HG02759 (cell line): ENCODE measurements at regions not wholly inside any gene's neighbourhood (a gene's known extent, or its start where the extent isn't known, plus 50 kb on each side); places are given as distances from the start of the nearest gene placed in this dataset.
"Not testable (repeated sequence)": the region's sequence is repeated elsewhere in the genome, so short reads cannot be mapped to it uniquely, and the experiment has no call there.

Experiments used
- ATAC-seq: cut with Tn5 transposase; IDR thresholded peaks from one replicate; pipeline ENCODE4 v1.9.1; 2021; ENCODE audit warnings: mild to moderate bottlenecking, moderate library complexity; ENCODE audit not compliant: unreplicated experiment

DNA sequence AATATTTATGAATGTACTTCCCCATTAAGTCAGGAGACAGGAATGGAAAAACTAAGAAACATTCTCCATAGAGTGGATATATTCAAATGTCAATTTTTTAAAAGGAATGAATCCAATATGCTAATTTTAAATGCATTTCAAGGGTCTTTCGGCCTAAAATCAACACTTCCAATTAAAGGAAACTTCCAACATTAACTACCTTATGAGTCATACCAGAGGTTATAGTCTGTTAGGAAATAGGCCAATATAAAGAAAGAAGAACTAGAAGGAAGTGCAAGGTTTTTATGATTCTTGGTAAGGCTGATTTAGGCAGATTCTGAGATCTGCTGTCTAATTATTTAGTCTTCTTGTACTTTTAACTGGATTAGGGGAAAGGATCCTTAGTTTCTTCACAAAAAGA, 260.1 kb upstream of the EDNRA start:
- ATAC-seq: no peak

DNA sequence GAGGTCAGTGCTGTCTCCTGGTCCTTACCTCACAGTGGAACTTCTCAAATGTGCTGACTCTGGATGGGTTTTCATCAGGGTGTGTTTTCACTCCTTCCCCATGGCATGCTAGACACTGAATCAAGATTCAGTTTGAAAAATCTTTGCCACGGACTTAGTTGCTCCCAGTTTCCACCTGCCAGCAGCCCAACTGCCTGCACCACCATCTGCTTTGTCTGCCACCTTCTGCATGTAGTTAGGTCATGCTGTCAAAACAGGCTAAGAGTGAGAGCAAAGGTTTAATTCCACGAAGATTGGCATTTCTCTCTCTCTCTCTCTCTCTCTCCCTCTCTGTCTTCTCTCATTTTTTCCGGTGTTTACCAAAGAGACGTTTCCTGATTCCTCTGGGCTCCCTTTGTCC, 258.0 kb upstream of the EDNRA start:
- no peak for ATAC-seq

GRCh38 chr4:147223576-147223975, 257.3 kb upstream of the EDNRA start:
- no peak for ATAC-seq

GRCh38 chr4:147236806-147237205, 244.1 kb upstream of the EDNRA start:
- no peak for ATAC-seq

DNA sequence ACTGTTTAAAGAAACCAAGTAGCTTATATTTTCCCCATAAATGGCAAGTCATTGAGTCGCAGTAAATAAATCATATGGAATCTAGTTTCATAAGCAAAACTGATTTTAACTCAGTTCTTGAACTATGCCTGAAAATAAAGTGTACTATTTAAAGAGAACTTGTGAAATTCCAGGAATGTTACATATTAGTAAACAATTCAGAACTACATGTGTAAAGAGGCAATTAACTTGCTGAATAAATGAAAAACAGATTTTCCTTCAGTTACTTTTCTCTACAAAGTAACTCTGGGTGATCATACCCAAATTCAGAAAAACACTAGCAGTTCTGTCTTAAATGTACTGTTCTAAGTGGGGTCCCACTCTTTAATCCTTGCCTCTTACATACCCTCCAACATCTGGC, 236.1 kb upstream of the EDNRA start:
- ATAC-seq: no peak

GRCh38 chr4:147246096-147246495, 234.8 kb upstream of the EDNRA start:
- ATAC-seq: no peak

DNA sequence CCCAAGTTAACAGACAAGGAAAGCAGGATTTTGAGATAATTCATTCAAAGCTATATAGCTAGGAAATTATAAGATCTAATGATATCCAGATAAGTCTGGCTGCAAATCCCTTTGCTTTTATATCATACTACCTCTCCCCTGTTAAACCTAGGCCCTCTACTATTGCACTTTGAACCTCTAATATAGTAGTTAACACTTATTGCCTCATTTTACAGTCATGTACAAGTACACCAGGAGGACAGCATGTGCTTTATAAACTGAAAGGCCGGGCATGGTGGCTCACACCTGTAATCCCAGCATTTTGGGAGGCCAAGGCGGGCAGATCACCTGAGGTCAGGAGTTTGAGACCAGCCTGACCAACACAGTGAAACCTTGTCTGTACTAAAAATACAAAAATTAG, 234.4 kb upstream of the EDNRA start:
- ATAC-seq: not testable (repeated sequence)

DNA sequence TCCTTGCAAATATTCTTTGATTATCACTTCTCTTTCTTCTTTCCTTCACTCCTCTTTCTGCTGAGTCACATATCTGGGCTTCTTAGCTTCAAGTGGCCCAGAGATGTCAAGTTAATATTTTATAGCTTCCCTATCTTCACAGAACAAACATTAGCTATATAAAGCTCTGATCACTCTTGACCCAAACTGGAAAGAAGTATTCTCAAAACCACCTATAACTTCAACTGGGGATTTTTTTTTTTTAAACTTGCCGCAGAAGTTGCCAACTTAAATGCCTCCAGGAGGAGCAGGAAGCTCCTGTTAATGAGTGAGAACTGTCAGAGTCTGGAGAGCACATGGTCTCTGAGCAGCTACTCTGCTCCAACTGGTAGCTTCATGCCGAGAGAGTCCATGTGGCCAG, 233.3 kb upstream of the EDNRA start:
- no peak for ATAC-seq

- ATAC-seq: no peak
Measured at GRCh38 chr4:147250062-147250461, 230.8 kb upstream of the EDNRA start.

- ATAC-seq: not testable (repeated sequence)
Measured at GRCh38 chr4:147255268-147255667, 225.6 kb upstream of the EDNRA start.

DNA sequence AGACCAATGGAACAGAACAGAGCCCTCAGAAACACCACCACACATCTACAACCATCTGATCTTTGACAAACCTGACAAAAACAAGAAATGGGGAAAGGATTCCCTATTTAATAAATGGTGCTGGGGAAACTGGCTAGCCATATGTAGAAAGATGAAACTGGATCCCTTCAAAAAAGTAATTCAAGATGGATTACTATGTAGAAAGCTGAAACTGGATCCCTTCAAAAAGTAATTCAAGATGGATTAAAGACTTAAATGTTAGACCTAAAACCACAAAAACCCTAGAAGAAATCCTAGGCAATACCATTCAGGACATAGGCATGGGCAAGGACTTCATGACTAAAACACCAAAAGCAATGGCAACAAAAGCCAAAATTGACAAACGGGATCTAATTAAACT, 221.6 kb upstream of the EDNRA start:
- not testable (repeated sequence) for ATAC-seq

GRCh38 chr4:147284256-147284835, 196.6 kb upstream of the EDNRA start:
- ATAC-seq: no peak

- ATAC-seq: no peak
Measured at GRCh38 chr4:147284935-147285334, 196.0 kb upstream of the EDNRA start.

GRCh38 chr4:147285751-147286150, 195.1 kb upstream of the EDNRA start:
- ATAC-seq: no peak

- no peak for ATAC-seq
Measured at GRCh38 chr4:147286846-147287587, 193.9 kb upstream of the EDNRA start.

- no peak for ATAC-seq
Measured at GRCh38 chr4:147287588-147287890, 193.4 kb upstream of the EDNRA start.

GRCh38 chr4:147288512-147288911, 192.4 kb upstream of the EDNRA start:
- ATAC-seq: no peak

- ATAC-seq: no peak
Measured at GRCh38 chr4:147289181-147289580, 191.7 kb upstream of the EDNRA start.

GRCh38 chr4:147292604-147293313, 188.1 kb upstream of the EDNRA start:
- ATAC-seq: not testable (repeated sequence)

DNA sequence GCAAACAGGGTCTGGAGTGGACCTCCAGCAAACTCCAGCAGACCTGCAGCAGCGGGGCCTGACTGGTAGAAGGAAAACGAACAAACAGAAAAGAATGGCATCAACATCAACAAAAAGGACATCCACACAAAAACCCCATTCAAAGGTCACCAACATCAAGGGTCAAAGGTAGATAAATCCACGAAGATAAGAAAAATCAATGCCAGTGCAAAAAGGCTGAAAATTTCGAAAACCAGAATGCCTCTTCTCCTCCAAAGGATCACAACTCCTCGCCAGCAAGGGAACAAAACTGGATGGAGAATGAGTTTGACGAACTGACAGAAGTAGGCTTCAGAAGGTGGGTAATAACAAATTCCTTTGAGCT, 187.6 kb upstream of the EDNRA start:
- not testable (repeated sequence) for ATAC-seq

- no peak for ATAC-seq
Measured at GRCh38 chr4:147299205-147299604, 181.7 kb upstream of the EDNRA start.

GRCh38 chr4:147303174-147303872, 177.6 kb upstream of the EDNRA start:
- ATAC-seq: no peak
